Tibial nerve (tissue), 4 donors: ENCODE measurements at regions not wholly inside any gene's neighbourhood (a gene's known extent, or its start where the extent isn't known, plus 50 kb on each side); places are given as distances from the start of the nearest gene placed in this dataset.

Experiments used
- EP300 ChIP-seq, 2 donors: sonication (generic); formaldehyde crosslinking; IDR thresholded peaks; one replicate each; pipeline ENCODE4 v1.6.1; 2017; ENCODE audit warnings: antibody characterized with exemption in 2 of 2, mild to moderate bottlenecking in 1 of 2
- TF ChIP-seq, protein P1 (sequence below), 5 experiments: fragments of 200-600 bp in 3 of 5; fragments of 450-650 bp in 2 of 5; sonication (generic) in 3 of 5; IDR thresholded peaks; one replicate each; pipeline ENCODE4 v1.5.1; 2016 to 2019; ENCODE audit warnings: antibody characterized with exemption in 5 of 5, mild to moderate bottlenecking in 3 of 5, moderate library complexity in 2 of 5

DNA sequence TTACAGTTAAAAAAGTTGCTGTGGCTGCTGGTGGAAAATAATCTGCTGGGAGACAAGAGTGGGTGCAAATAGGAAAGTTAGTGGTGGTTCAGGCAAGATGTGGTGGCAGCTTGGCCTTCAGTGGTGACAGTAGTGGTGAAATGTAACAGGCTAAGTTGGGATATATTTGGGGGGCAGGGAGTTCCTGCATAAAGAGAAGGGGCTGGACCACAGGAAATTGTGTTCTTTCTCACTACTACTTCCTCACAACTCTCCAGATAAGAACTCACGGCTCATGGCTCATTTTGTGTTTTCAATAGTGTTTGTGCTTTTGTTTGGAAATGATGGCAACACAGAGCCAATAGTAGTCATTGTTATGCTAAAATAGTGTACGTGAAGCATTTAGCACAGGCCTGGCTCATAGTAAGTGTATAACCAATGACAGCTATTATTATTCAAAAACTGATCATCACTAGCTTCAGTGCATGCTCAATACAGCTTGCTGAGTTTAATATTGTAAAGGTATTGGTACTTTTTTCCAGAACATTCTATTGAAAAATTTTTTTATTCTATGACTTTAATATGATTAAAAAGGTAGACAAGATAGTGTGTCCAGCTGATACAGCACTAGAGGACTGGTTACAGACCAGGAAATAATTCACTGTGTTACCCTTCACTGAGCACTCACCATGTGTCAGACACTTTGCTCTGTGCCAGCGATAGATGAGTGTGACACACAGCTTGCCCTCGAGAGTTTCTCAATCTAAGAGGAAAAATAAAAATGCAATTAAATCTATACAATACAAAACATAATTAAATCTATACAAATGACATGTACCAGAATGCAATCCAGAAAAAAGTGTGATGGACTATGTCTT lies 209.8 kb downstream of the POU4F1 start:
- TF ChIP-seq, protein P1, sequence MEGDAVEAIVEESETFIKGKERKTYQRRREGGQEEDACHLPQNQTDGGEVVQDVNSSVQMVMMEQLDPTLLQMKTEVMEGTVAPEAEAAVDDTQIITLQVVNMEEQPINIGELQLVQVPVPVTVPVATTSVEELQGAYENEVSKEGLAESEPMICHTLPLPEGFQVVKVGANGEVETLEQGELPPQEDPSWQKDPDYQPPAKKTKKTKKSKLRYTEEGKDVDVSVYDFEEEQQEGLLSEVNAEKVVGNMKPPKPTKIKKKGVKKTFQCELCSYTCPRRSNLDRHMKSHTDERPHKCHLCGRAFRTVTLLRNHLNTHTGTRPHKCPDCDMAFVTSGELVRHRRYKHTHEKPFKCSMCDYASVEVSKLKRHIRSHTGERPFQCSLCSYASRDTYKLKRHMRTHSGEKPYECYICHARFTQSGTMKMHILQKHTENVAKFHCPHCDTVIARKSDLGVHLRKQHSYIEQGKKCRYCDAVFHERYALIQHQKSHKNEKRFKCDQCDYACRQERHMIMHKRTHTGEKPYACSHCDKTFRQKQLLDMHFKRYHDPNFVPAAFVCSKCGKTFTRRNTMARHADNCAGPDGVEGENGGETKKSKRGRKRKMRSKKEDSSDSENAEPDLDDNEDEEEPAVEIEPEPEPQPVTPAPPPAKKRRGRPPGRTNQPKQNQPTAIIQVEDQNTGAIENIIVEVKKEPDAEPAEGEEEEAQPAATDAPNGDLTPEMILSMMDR (IDR thresholded peaks at IDR 0.05), result no peak
- TF ChIP-seq EP300 (IDR thresholded peaks at IDR 0.05), result no peak
